Erythroblast (primary cell): ENCODE measurements at regions not wholly inside any gene's neighbourhood (a gene's known extent, or its start where the extent isn't known, plus 50 kb on each side); places are given as distances from the start of the nearest gene placed in this dataset.
"Not testable (repeated sequence)": the region's sequence is repeated elsewhere in the genome, so short reads cannot be mapped to it uniquely, and the experiment has no call there.

Experiments
- DNase-seq, 2 experiments: peaks; one replicate each; lab custom pipeline; 2025; lab: John Stamatoyannopoulos, UW
- GATA1 ChIP-seq: IDR thresholded peaks from 2 replicates; pipeline ENCODE4 v1.6.1; 2011; ENCODE audit warnings: low read depth, mild to moderate bottlenecking, control low read depth, low read length, moderate library complexity
- POLR2A ChIP-seq: IDR thresholded peaks from 2 replicates; pipeline ENCODE4 v1.6.1; 2011; ENCODE audit warnings: mild to moderate bottlenecking, low read length

- TF ChIP-seq POLR2A (no peak), GATA1 (no peak)
- DNase-seq, result no peak
Measured at GRCh38 chr5:154614595-154614994, 136.6 kb upstream of the HAND1 start.

GRCh38 chr5:154614125-154614524, 136.1 kb upstream of the HAND1 start:
- TF ChIP-seq POLR2A (no peak), GATA1 (no peak)
- DNase-seq, result no peak

DNA sequence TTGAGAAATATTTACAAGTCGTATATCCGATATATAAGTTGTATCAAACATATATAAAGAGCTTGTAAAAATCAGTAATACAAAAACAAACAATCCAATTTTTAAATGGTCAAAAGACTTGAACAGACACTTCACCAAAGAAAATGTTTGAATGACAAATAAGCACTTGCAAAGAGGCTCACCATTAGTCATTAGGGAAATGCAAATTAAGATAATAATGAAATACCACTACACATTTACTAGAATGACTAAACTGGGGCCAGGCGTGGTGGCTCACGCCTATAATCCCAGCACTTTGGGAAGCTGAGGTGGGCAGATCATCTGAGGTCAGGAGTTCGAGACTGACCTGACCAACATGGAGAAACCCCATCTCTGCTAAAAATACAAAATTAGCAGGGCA, 134.6 kb upstream of the HAND1 start:
- no peak for DNase-seq
- TF ChIP-seq GATA1, result no peak
- TF ChIP-seq POLR2A, result no peak

GRCh38 chr5:154611341-154611767, 133.3 kb upstream of the HAND1 start:
- DNase-seq, result no peak
- TF ChIP-seq GATA1 (no peak), POLR2A (no peak)

GRCh38 chr5:154610321-154611154, 132.5 kb upstream of the HAND1 start:
- peak; percentile 79 to 87 for DNase-seq
- TF ChIP-seq GATA1, result no peak
- TF ChIP-seq POLR2A, result no peak

DNA sequence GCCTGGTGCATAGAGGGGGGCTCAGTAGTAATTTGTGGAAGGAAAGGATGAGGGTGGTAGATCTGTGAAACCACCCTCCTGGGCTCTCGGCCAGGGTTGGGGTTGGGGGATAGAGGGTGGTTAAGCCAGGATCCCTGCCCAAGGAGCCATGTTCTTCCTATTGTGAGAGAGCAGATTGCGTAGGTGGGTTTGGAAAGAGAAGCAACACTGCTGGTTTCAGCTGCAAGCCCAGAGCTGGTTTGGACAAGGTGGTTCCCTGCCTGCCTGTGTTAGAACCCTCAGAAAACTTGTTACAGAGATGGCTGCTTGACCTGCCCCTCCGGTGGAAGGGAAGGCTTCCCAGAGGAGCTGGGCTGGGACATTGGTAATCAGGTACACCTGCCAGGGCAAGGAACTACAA, 131.2 kb upstream of the HAND1 start:
- TF ChIP-seq GATA1 (no peak), POLR2A (no peak)

GRCh38 chr5:154608531-154609011, 130.5 kb upstream of the HAND1 start:
- DNase-seq, result no peak
- TF ChIP-seq GATA1, result no peak
- TF ChIP-seq POLR2A, result no peak

More for the DNA sequence above, 131.2 kb upstream of the HAND1 start:
- DNase-seq, result no peak

DNA sequence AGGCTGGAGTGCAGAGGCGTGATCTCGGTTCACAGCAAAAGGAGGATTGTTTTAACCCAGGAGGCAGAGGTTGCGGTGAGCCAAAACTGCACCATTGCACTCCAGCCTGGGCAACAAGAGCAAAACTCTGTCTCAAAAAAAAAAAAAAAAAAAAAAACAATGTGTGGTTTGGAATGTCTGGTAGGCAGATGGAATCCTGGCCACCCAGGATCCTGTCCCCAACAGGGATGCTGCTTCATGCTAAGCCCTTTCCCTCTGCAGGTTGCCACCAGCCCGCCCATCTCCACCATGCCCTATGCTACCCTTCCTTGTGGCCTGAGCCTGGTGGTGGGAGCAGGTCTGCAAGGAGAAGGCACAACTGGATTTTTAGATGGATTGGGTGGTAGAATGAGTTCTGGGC, 129.7 kb upstream of the HAND1 start:
- no peak for DNase-seq
- TF ChIP-seq POLR2A, result no peak
- no peak for TF ChIP-seq GATA1

DNA sequence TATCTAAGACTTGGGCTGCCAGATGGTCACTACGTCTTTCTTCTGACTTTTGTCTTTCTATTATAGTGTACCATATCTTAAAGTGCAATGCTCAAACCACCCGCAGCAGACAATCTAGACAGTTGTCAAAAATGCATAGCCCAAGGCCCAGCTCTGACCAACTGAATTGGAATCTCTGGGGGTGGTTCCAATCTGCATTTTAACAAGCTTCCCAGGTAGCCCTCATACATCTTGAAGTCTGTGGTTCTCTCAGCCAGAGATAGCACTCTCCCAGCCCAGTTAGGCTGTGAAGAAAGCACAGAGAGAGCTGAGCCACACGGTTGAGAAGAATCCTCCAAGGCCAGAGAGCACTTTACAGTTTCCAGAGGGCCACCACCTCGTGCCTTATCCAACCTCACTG, 128.2 kb upstream of the HAND1 start:
- TF ChIP-seq POLR2A (no peak), GATA1 (no peak)
- DNase-seq, result no peak

DNA sequence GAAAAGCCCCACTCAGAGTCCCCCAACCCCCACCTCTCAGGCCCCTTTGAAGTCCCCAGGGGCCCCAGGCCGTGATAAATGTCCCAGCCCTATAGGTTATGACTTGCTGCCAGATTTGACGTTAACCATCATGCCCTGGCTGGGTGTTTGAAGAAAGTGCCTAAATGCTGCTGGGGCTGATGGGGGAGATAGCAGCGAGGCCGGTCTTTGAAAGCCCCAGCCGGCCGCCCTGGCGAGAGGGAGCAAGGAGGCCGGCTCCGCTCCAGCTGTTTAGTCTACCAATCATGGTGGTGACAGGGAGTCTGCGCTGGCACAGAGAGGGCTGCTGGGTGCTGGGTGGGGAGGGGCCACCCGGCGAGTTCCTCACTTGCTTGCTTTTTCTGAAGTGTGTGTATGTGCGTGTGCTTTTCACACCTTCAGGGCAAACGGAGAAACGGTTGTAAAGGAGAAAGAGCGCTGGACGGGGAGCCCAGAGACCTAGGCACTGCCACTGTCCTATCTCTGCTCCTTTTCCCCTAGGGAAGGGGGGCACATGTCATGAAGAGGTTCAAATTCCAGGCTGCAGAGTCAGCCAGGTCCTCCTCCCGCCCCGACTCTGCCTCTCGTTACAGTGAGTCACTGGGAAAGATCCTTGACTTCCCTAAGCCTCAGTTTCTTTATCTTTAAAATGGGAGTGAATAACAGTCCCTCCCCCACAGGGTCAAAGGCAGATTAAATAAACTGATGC, 126.1 kb upstream of the HAND1 start:
- TF ChIP-seq GATA1, result no peak
- no peak for TF ChIP-seq POLR2A
- no peak for DNase-seq

DNA sequence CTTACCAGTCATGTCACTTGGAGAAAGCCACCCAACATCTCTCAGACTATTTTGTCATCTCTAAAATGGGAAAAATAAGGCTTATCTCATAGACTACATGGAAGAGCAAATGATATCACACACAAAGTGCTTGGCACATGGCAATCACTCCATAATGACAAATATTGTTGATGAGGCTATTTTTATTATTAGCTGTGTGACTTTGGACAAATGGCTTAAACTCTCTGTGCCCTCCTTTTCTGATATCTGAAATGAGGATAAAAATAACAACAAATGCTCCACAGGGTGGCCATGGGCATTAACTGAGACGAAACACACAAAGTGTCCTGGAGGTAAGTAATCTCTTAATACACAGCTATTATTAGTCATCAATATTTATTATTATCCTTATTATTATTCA, 125.5 kb upstream of the HAND1 start:
- TF ChIP-seq GATA1 (no peak), POLR2A (no peak)
- no peak for DNase-seq

- no peak for DNase-seq
- TF ChIP-seq POLR2A, result no peak
- no peak for TF ChIP-seq GATA1
Measured at GRCh38 chr5:154603011-154603410, 125.0 kb upstream of the HAND1 start.

DNA sequence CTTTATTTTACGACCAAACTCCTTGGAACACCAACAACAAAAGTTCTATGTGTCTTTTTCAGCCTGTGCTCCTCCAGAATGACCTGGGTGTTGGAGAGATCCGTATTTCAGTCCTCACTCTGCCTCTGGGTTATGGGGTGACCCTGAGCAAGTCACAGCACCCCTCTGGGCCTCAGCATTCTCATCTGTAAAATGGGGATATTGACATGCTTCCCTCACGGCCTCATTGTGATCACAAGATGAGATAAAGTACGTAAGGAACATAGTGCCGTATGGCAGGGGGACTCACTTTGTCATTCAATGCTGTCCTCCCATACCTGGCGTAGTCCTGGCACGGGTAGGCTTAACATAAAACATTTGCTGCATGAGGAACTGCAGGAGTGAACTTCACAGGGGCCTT, 123.0 kb upstream of the HAND1 start:
- DNase-seq, result no peak
- no peak for TF ChIP-seq GATA1
- TF ChIP-seq POLR2A, result no peak

DNA sequence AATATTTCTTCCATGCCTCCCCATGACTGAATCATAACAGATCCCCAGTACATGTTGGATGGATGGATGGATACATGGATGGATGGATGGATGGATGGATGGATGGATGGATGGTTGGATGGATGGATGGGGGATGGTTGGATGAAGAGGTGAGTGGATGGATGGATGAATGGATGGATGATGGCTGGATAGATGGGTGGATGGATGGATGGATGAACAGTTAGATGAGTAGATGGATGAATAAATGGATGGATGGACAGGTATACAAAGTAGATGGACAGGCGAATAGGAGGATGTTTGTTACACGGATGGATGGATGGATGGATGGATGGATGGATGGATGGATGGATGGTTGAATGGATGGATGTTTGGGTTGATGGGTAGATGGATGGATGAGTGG, 120.0 kb upstream of the HAND1 start:
- no peak for DNase-seq
- TF ChIP-seq POLR2A (no peak), GATA1 (no peak)

DNA sequence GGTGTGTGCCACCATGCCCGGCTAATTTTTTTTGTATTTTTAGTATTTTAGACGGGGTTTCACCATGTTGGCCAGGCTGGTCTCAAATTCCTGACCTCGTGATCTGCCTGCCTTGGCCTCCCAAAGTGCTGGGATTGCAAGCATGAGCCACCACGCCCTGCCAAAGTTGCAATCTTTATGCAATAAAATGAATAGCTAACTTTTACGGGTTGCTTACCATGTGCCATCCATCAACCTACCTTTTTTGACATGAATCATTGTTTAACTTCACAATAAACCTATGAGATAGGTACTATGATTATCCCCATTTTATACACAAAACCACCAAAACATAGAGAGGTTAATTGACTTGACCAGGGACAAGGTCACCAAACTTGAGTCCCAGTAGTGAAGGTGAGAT, 118.8 kb upstream of the HAND1 start:
- DNase-seq, result not testable (repeated sequence)
